PFSK-1 (cell line): ENCODE measurements at regions not wholly inside any gene's neighbourhood (a gene's known extent, or its start where the extent isn't known, plus 50 kb on each side); places are given as distances from the start of the nearest gene placed in this dataset.

Source experiments
- FOXP2 ChIP-seq: optimal IDR thresholded peaks from 2 replicates; pipeline ENCODE3; 2011; ENCODE audit warnings: borderline replicate concordance, control low read depth, inconsistent platforms; ENCODE audit not compliant: insufficient read depth; ENCODE audit errors: extremely low read length, extremely low read depth
- POLR2AphosphoS5 ChIP-seq: IDR thresholded peaks from 2 replicates; pipeline ENCODE4 v1.6.1; 2012; ENCODE audit warnings: low read depth, mild to moderate bottlenecking, control low read depth, low read length, moderate library complexity
- SIN3A ChIP-seq: IDR thresholded peaks from 2 replicates; pipeline ENCODE4 v1.6.1; 2012; ENCODE audit warnings: mild to moderate bottlenecking, low read length, moderate library complexity, borderline replicate concordance; ENCODE audit not compliant: insufficient read depth
- TAF1 ChIP-seq: IDR thresholded peaks from 2 replicates; pipeline ENCODE4 v1.6.1; 2012; ENCODE audit warnings: low read length, control low read depth, borderline replicate concordance; ENCODE audit not compliant: insufficient read depth
- TF ChIP-seq, protein P1 (sequence below), 2 experiments: IDR thresholded peaks; 2 replicates each; pipeline versions ENCODE4 v1.6.1 to v1.8.0; 2011 to 2012; ENCODE audit warnings: low read depth in 2 of 2, low read length in 2 of 2, control low read depth in 1 of 2, inconsistent platforms in 1 of 2, mild to moderate bottlenecking in 1 of 2, moderate library complexity in 1 of 2; ENCODE audit not compliant: insufficient read depth in 1 of 2

DNA sequence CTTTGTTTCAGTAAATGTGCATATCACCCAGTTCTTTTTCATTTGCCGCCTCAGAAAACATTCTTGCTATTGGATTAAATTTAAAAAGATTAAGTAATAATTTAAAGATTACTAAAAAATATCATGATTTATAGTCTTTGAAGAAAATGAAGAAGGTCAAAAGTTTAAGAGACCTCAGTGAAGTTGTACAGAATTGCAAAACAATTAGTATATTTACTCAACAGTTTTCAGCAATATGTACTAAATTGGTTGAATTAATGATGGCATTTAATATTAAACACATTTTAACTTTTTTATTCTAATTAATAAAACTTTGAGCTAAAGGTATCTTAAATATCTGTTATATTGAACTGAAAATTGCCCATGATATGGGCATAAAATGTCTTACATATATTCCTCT is 49.9 kb upstream of the KLF6 start:
- TF ChIP-seq POLR2AphosphoS5 (no peak), SIN3A (no peak), TAF1 (no peak), FOXP2 (no peak)
- TF ChIP-seq, protein P1, sequence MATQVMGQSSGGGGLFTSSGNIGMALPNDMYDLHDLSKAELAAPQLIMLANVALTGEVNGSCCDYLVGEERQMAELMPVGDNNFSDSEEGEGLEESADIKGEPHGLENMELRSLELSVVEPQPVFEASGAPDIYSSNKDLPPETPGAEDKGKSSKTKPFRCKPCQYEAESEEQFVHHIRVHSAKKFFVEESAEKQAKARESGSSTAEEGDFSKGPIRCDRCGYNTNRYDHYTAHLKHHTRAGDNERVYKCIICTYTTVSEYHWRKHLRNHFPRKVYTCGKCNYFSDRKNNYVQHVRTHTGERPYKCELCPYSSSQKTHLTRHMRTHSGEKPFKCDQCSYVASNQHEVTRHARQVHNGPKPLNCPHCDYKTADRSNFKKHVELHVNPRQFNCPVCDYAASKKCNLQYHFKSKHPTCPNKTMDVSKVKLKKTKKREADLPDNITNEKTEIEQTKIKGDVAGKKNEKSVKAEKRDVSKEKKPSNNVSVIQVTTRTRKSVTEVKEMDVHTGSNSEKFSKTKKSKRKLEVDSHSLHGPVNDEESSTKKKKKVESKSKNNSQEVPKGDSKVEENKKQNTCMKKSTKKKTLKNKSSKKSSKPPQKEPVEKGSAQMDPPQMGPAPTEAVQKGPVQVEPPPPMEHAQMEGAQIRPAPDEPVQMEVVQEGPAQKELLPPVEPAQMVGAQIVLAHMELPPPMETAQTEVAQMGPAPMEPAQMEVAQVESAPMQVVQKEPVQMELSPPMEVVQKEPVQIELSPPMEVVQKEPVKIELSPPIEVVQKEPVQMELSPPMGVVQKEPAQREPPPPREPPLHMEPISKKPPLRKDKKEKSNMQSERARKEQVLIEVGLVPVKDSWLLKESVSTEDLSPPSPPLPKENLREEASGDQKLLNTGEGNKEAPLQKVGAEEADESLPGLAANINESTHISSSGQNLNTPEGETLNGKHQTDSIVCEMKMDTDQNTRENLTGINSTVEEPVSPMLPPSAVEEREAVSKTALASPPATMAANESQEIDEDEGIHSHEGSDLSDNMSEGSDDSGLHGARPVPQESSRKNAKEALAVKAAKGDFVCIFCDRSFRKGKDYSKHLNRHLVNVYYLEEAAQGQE (IDR thresholded peaks at IDR 0.05; ENCODE audit: insufficient read depth in 1 of 2, low read depth in 2 of 2, low read length in 2 of 2) = no peak
